ENCODE measurements at regions not wholly inside any gene's neighbourhood (a gene's known extent, or its start where the extent isn't known, plus 50 kb on each side); places are given as distances from the start of the nearest gene placed in this dataset.

GRCh38 chr5:133854554-133854953, 113.9 kb downstream of the C5orf15 start:
- no peaks in the 10 kb centered on the region for H3K36me3 ChIP-seq (ENCODE audit: insufficient read depth, low read length)
- POLR2A ChIA-PET = interaction anchor here (0.7 kb wide), 1 partner anchor 19 kb away, joined by 3 read pairs; no protein-coding TSS in a partner anchor
- H3K4me2 ChIP-seq (ENCODE audit: low read length) = no peak overlapping the region
- H4K20me1 ChIP-seq (ENCODE audit: insufficient read depth, low read length) = no peaks in the 10 kb centered on the region
- H2AFZ ChIP-seq (ENCODE audit: low read length) = no peak overlapping the region
- CTCF ChIA-PET (ENCODE audit: unreplicated experiment) = interaction anchor here (1.3 kb wide), 1 partner anchor 15 kb away, joined by 3 read pairs; no protein-coding TSS in a partner anchor
- H3K79me2 ChIP-seq (ENCODE audit: insufficient read depth, low read depth, low read length) = no peaks in the 10 kb centered on the region
- intact Hi-C loops (cut with micrococcal nuclease; ENCODE audit: unreplicated experiment) = no loop called here
- DNase-seq (ENCODE audit: low spot score) = no peak
- no peak overlapping the region for H3K27ac ChIP-seq (ENCODE audit: low read depth, low read length, poor library complexity, severe bottlenecking)
- H3K4me1 ChIP-seq (ENCODE audit: insufficient read depth, low read length, poor library complexity, severe bottlenecking) = no peaks in the 10 kb centered on the region
- TF ChIP-seq EZH2phosphoT487 (IDR thresholded peaks at IDR 0.05; ENCODE audit: borderline replicate concordance, low read depth, low read length) = no peak
- no peak for TF ChIP-seq CTCF (conservative IDR thresholded peaks at IDR 0.05; ENCODE audit: low read length)
- no peaks in the 10 kb centered on the region for H3K9me3 ChIP-seq (ENCODE audit: low read length)
- H3K4me3 ChIP-seq (ENCODE audit: low read depth, low read length, poor library complexity, severe bottlenecking) = no peak overlapping the region
- BruUV-seq (replicated peaks) = no TSS peak
- H3K9me2 ChIP-seq (ENCODE audit: insufficient read depth, low read length) = no peaks in the 10 kb centered on the region

GRCh38 chr5:133853646-133854365, 114.6 kb downstream of the C5orf15 start:
- no peak overlapping the region for H2AFZ ChIP-seq (ENCODE audit: low read length)
- no peaks in the 10 kb centered on the region for H3K4me1 ChIP-seq (ENCODE audit: insufficient read depth, low read length, poor library complexity, severe bottlenecking)
- ChIA-PET POLR2A (interaction anchor here (0.7 to 1.0 kb wide), 2 partner anchors 18 to 28 kb away, joined by 3 read pairs; no protein-coding TSS in a partner anchor), CTCF (ENCODE audit: unreplicated experiment) (interaction anchor here (1.3 kb wide), 1 partner anchor 16 kb away, joined by 3 read pairs; no protein-coding TSS in a partner anchor)
- BruUV-seq (replicated peaks) = no TSS peak
- DNase-seq (ENCODE audit: low spot score) = no peak
- no peak overlapping the region for H3K4me2 ChIP-seq (ENCODE audit: low read length)
- H3K36me3 ChIP-seq (ENCODE audit: insufficient read depth, low read length) = no peaks in the 10 kb centered on the region
- H3K9me3 ChIP-seq (ENCODE audit: low read length) = no peaks in the 10 kb centered on the region
- H3K9me2 ChIP-seq (ENCODE audit: insufficient read depth, low read length) = no peaks in the 10 kb centered on the region
- TF ChIP-seq EZH2phosphoT487 (IDR thresholded peaks at IDR 0.05; ENCODE audit: borderline replicate concordance, low read depth, low read length) (no peak), CTCF (conservative IDR thresholded peaks at IDR 0.05; ENCODE audit: low read length) (no peak)
- no peak overlapping the region for H3K4me3 ChIP-seq (ENCODE audit: low read depth, low read length, poor library complexity, severe bottlenecking)
- H3K79me2 ChIP-seq (ENCODE audit: insufficient read depth, low read depth, low read length) = no peaks in the 10 kb centered on the region
- no peaks in the 10 kb centered on the region for H4K20me1 ChIP-seq (ENCODE audit: insufficient read depth, low read length)
- H3K27ac ChIP-seq (ENCODE audit: low read depth, low read length, poor library complexity, severe bottlenecking) = no peak overlapping the region
- intact Hi-C loops (cut with micrococcal nuclease; ENCODE audit: unreplicated experiment) = no loop called here

GRCh38 chr5:133851521-133851920, 116.9 kb downstream of the C5orf15 start:
- Histone ChIP-seq H3K4me1 (ENCODE audit: insufficient read depth, low read length, poor library complexity, severe bottlenecking) (peaks cover 9% of the 10 kb centered on the region), H3K36me3 (ENCODE audit: insufficient read depth, low read length) (no peaks in the 10 kb centered on the region), H3K79me2 (ENCODE audit: insufficient read depth, low read depth, low read length) (no peaks in the 10 kb centered on the region), H4K20me1 (ENCODE audit: insufficient read depth, low read length) (no peaks in the 10 kb centered on the region), H3K27ac (ENCODE audit: low read depth, low read length, poor library complexity, severe bottlenecking) (no peak overlapping the region), H3K9me2 (ENCODE audit: insufficient read depth, low read length) (no peaks in the 10 kb centered on the region), H3K4me3 (ENCODE audit: low read depth, low read length, poor library complexity, severe bottlenecking) (no peak overlapping the region), H3K9me3 (ENCODE audit: low read length) (no peaks in the 10 kb centered on the region), H3K4me2 (ENCODE audit: low read length) (no peak overlapping the region), H2AFZ (ENCODE audit: low read length) (no peak overlapping the region)
- DNase-seq (ENCODE audit: low spot score) = no peak
- BruUV-seq (replicated peaks) = no TSS peak
- CTCF ChIA-PET (ENCODE audit: unreplicated experiment) = no interaction called here
- POLR2A ChIA-PET = no interaction called here
- no peak for TF ChIP-seq CTCF (conservative IDR thresholded peaks at IDR 0.05; ENCODE audit: low read length)
- TF ChIP-seq EZH2phosphoT487 (IDR thresholded peaks at IDR 0.05; ENCODE audit: borderline replicate concordance, low read depth, low read length) = no peak
- intact Hi-C loops (cut with micrococcal nuclease; ENCODE audit: unreplicated experiment) = no loop called here

Measured in OCI-LY7 (cell line).